Left lung (tissue), 4 donors: ENCODE measurements at regions not wholly inside any gene's neighbourhood (a gene's known extent, or its start where the extent isn't known, plus 50 kb on each side); places are given as distances from the start of the nearest gene placed in this dataset.

Experiments
- ATAC-seq: fragments of 200-7000 bp; cut with Tn5 transposase; one replicate; pipeline ENCODE4 v1.9.1; 2020; ENCODE audit warnings: moderate library complexity
- DNase-seq, 4 donors: peaks; one replicate each; pipeline ENCODE4 v3.0.0-alpha.2; 2013 to 2020
- H3K27ac ChIP-seq, 2 donors: fragments of 200-600 bp; sonication (generic) in 1 of 2; one replicate each; pipeline versions ENCODE4 v1.5.0 to v1.8.0; 2020 to 2021
- H3K27me3 ChIP-seq, 2 donors: fragments of 200-600 bp; sonication (generic) in 1 of 2; one replicate each; pipeline versions ENCODE4 v1.5.0 to v1.8.0; 2020 to 2021
- H3K36me3 ChIP-seq, 2 donors: fragments of 200-600 bp; sonication (generic) in 1 of 2; one replicate each; pipeline versions ENCODE4 v1.5.0 to v1.8.0; 2020 to 2021
- H3K4me1 ChIP-seq, 2 donors: fragments of 200-600 bp; one replicate each; pipeline ENCODE4 v1.8.0; 2021
- H3K4me3 ChIP-seq, 2 donors: fragments of 200-600 bp; sonication (generic) in 1 of 2; one replicate each; pipeline versions ENCODE4 v1.5.0 to v1.8.0; 2020 to 2021; ENCODE audit warnings: mild to moderate bottlenecking in 1 of 2
- H3K9me3 ChIP-seq, 2 donors: fragments of 200-600 bp; sonication (generic) in 1 of 2; one replicate each; pipeline versions ENCODE4 v1.5.0 to v1.8.0; 2020 to 2021
- CTCF ChIP-seq, 2 donors: fragments of 200-600 bp; sonication (generic) in 1 of 2; IDR thresholded peaks; one replicate each; pipeline versions ENCODE4 v1.5.0 to v1.8.0; 2021; ENCODE audit warnings: antibody characterized with exemption in 2 of 2
- intact Hi-C, 2 donors: fragments of 100-400 bp; cut with DNase I; formaldehyde crosslinking; loops; one replicate each; pipeline versions ENCODE4 v1.11.2 to v1.14.2; 2022
- donor health status: DM: no; HTN: yes; CAD: no.
- donor health status: DM: no; HTN: no; CAD: no.

GRCh38 chr20:53760025-53760441 is 166.4 kb upstream of the ZNF217 start:
- Histone ChIP-seq H3K9me3 (no peaks in the 10 kb centered on the region), H3K27me3 (no peaks in the 10 kb centered on the region), H3K4me1 (peaks cover 0 to under 1% of the 10 kb centered on the region in 2 donors), H3K27ac (no peak overlapping the region), H3K36me3 (no peaks in the 10 kb centered on the region), H3K4me3 (no peak overlapping the region)
- no peak for ATAC-seq
- TF ChIP-seq CTCF (IDR thresholded peaks at IDR 0.05), result no peak
- DNase-seq, result no peak
- intact Hi-C loops, result no loop called here

- intact Hi-C loops, result no loop called here
- TF ChIP-seq CTCF (IDR thresholded peaks at IDR 0.05), result no peak
- Histone ChIP-seq H3K36me3 (no peaks in the 10 kb centered on the region), H3K4me3 (no peak overlapping the region), H3K4me1 (peaks cover 0 to 12% of the 10 kb centered on the region in 2 donors), H3K27me3 (no peaks in the 10 kb centered on the region), H3K27ac (no peak overlapping the region), H3K9me3 (no peaks in the 10 kb centered on the region)
- DNase-seq (no peak), ATAC-seq (no peak)
These were observed 163.9 kb upstream of the ZNF217 start for GRCh38 chr20:53757472-53757913.

- Histone ChIP-seq H3K4me1 (peaks cover 6 to 23% of the 10 kb centered on the region in 2 donors), H3K4me3 (no peak overlapping the region), H3K27me3 (no peaks in the 10 kb centered on the region), H3K36me3 (no peaks in the 10 kb centered on the region), H3K9me3 (no peaks in the 10 kb centered on the region), H3K27ac (no peak overlapping the region)
- ATAC-seq (no peak), DNase-seq (no peak)
- TF ChIP-seq CTCF (IDR thresholded peaks at IDR 0.05), result no peak
- intact Hi-C loops, result no loop called here
These were observed 162.3 kb upstream of the ZNF217 start for GRCh38 chr20:53755733-53756531.

GRCh38 chr20:53753880-53754459 is 160.3 kb upstream of the ZNF217 start:
- intact Hi-C loops, result no loop called here
- DNase-seq (no peak), ATAC-seq (no peak)
- peaks cover 6 to 24% of the 10 kb centered on the region in 2 donors for H3K4me1 ChIP-seq
- H3K36me3 ChIP-seq, result no peaks in the 10 kb centered on the region
- no peaks in the 10 kb centered on the region for H3K27me3 ChIP-seq
- no peaks in the 10 kb centered on the region for H3K9me3 ChIP-seq
- H3K27ac ChIP-seq, result no peak overlapping the region
- TF ChIP-seq CTCF (IDR thresholded peaks at IDR 0.05), result no peak
- H3K4me3 ChIP-seq, result no peak overlapping the region
